K562 (cell line): ENCODE measurements at regions not wholly inside any gene's neighbourhood (a gene's known extent, or its start where the extent isn't known, plus 50 kb on each side); places are given as distances from the start of the nearest gene placed in this dataset.

ENCODE experiments used
- ATAC-seq: fragments of 200-7000 bp; cut with Tn5 transposase; 3 replicates; pipeline ENCODE4 v1.9.1; 2020; ENCODE audit warnings: moderate library complexity
- BruUV-seq: library from RNA; stranded (reverse); fragments of 400-500 nt; replicated peaks from 2 replicates; lab custom pipeline; 2021; lab: Mats Ljungman, UMichigan
- CTCF ChIA-PET: fragments of 300-600 bp; formaldehyde crosslinking; extraction: SDS; loops from one replicate; lab custom pipeline; 2021; ENCODE audit warnings: low intra/inter-chr PET ratio; lab: Yijun Ruan, JAX
- POLR2A ChIA-PET: fragments of 300-600, 350-650 bp; sonication (Branson Sonifier 250); formaldehyde crosslinking; extraction: SDS; loops from one replicate; lab custom pipeline; 2021; ENCODE audit warnings: antibody characterized with exemption, inconsistent platforms; lab: Yijun Ruan, JAX
- DNase-seq, 4 experiments: peaks; one replicate each; pipeline versions ENCODE4 v3.0.0 to v3.0.0-alpha.2; 2011 to 2018; ENCODE audit warnings: low spot score in 3 of 4, mixed read lengths in 3 of 4; ENCODE audit errors: extremely low read depth in 1 of 4
- FAIRE-seq: peaks from 2 replicates; lab custom pipeline; 2011; peaks lifted over from hg19 to GRCh38; lab: Jason Lieb, UNC
- H2AFZ ChIP-seq: 2 replicates; pipeline ENCODE4 v1.6.0; 2011; ENCODE audit warnings: low read depth, low read length, control low read depth, inconsistent platforms
- H3K27ac ChIP-seq: fragments of 200-600 bp; 3 replicates; pipeline ENCODE4 v1.8.0; 2011; ENCODE audit warnings: low read depth, mild to moderate bottlenecking, control low read depth, inconsistent platforms, low read length, moderate library complexity, mixed read lengths; ENCODE audit errors: extremely low read depth
- H3K27me3 ChIP-seq, 2 experiments: fragments of 300-600 bp in 1 of 2; 2 replicates in 1 of 2; 3 replicates in 1 of 2; pipeline versions ENCODE4 v1.6.0 to v1.8.0; 2011; ENCODE audit warnings: inconsistent platforms in 2 of 2, low read length in 2 of 2, mild to moderate bottlenecking in 1 of 2, mixed read lengths in 1 of 2, moderate library complexity in 1 of 2; ENCODE audit not compliant: control insufficient read depth in 2 of 2, insufficient read depth in 2 of 2
- H3K36me3 ChIP-seq: fragments of 300-600 bp; 3 replicates; pipeline ENCODE4 v1.8.0; 2011; ENCODE audit warnings: mild to moderate bottlenecking, low read length, inconsistent platforms; ENCODE audit not compliant: control insufficient read depth, insufficient read depth
- H3K4me1 ChIP-seq, 2 experiments: fragments of 200-600 bp in 1 of 2; replicated peaks in 1 of 2; 2 replicates in 1 of 2; 3 replicates in 1 of 2; pipeline versions ENCODE4 v1.5.1 to v1.8.0; 2011; ENCODE audit warnings: inconsistent platforms in 2 of 2, low read length in 2 of 2, mild to moderate bottlenecking in 1 of 2, mixed read lengths in 1 of 2, moderate library complexity in 1 of 2; ENCODE audit not compliant: control insufficient read depth in 2 of 2, insufficient read depth in 2 of 2
- H3K4me2 ChIP-seq: 2 replicates; pipeline ENCODE4 v1.6.1; 2011; ENCODE audit warnings: low read length, control low read depth, inconsistent platforms, mixed read lengths; ENCODE audit not compliant: insufficient read depth
- H3K4me3 ChIP-seq: fragments of 200-600 bp; sonication (generic), shearing (Covaris generic); 2 replicates; pipeline ENCODE4 v1.5.1; 2016; ENCODE audit warnings: control low read depth, inconsistent platforms
- H3K79me2 ChIP-seq: fragments of 200-600 bp; 3 replicates; pipeline ENCODE4 v1.8.0; 2011; ENCODE audit warnings: low read length, inconsistent platforms; ENCODE audit not compliant: control insufficient read depth, insufficient read depth
- H3K9ac ChIP-seq, 2 experiments: 2 replicates each; pipeline versions ENCODE4 v1.6.0 to v1.6.1; 2011; ENCODE audit warnings: low read depth in 2 of 2, low read length in 2 of 2, control low read depth in 1 of 2, inconsistent platforms in 1 of 2, mild to moderate bottlenecking in 1 of 2, mixed read lengths in 1 of 2; ENCODE audit not compliant: insufficient read depth in 1 of 2
- H3K9me1 ChIP-seq: one replicate; pipeline ENCODE4 v1.6.0; 2011; ENCODE audit warnings: inconsistent platforms, mild to moderate bottlenecking, low read length, moderate library complexity; ENCODE audit not compliant: control insufficient read depth, insufficient read depth
- H3K9me3 ChIP-seq: replicated peaks from 2 replicates; pipeline ENCODE4 v1.5.1; 2011; ENCODE audit warnings: low read depth, low read length, inconsistent platforms; ENCODE audit not compliant: control insufficient read depth, insufficient read depth
- H4K20me1 ChIP-seq: replicated peaks from 2 replicates; pipeline ENCODE4 v1.6.1; 2011; ENCODE audit warnings: low read length, inconsistent platforms, mixed read lengths; ENCODE audit not compliant: control insufficient read depth, insufficient read depth
- ESRRA ChIP-seq: fragments of 450-650 bp; IDR thresholded peaks from 2 replicates; pipeline ENCODE4 v1.6.1; 2014; ENCODE audit warnings: low read depth, mild to moderate bottlenecking, moderate library complexity, borderline replicate concordance
- HDAC2 ChIP-seq: fragments of 450-650 bp; IDR thresholded peaks from 2 replicates; pipeline ENCODE4 v1.6.1; 2016; ENCODE audit warnings: mild to moderate bottlenecking
- HDGF ChIP-seq: fragments of 450-650 bp; IDR thresholded peaks from 2 replicates; pipeline ENCODE4 v1.6.1; 2016
- KAT7 ChIP-seq: sonication (generic); formaldehyde crosslinking; IDR thresholded peaks from 2 replicates; pipeline ENCODE4 v1.8.0; 2022; ENCODE audit warnings: missing genetic modification reagents, mild to moderate bottlenecking, borderline replicate concordance
- LEF1 ChIP-seq: fragments of 450-650 bp; IDR thresholded peaks from 2 replicates; pipeline ENCODE4 v1.6.1; 2016; ENCODE audit warnings: mild to moderate bottlenecking
- MAZ ChIP-seq, 2 experiments: fragments of 450-650 bp in 1 of 2; sonication (generic) in 1 of 2; formaldehyde crosslinking; IDR thresholded peaks in 1 of 2; conservative IDR thresholded peaks in 1 of 2; 2 replicates each; pipeline versions ENCODE4 v1.4.0 to v1.5.0; 2020; ENCODE audit warnings: mild to moderate bottlenecking in 1 of 2, missing genetic modification reagents in 1 of 2
- MED1 ChIP-seq: sonication (generic); formaldehyde crosslinking; IDR thresholded peaks from 2 replicates; pipeline ENCODE4 v1.8.1; 2023; ENCODE audit warnings: missing genetic modification reagents, borderline replicate concordance
- MTA2 ChIP-seq: fragments of 450-650 bp; IDR thresholded peaks from 2 replicates; pipeline ENCODE4 v1.6.1; 2016; ENCODE audit warnings: low read depth
- NFATC3 ChIP-seq: fragments of 450-650 bp; IDR thresholded peaks from 2 replicates; pipeline ENCODE4 v1.6.1; 2017; ENCODE audit warnings: mild to moderate bottlenecking
- PTBP1 ChIP-seq: fragments of 200-400 bp; formaldehyde crosslinking; IDR thresholded peaks from 2 replicates; pipeline ENCODE4 v1.6.1; 2017; ENCODE audit warnings: low read depth, low read length
- TCF7 ChIP-seq: sonication (generic); IDR thresholded peaks from 2 replicates; pipeline ENCODE4 v1.6.1; 2016; ENCODE audit warnings: antibody characterized with exemption, borderline replicate concordance
- ZNF583 ChIP-seq: fragments of 250-450 bp; sonication (Bioruptor Pico); IDR thresholded peaks from 2 replicates; pipeline ENCODE4 v1.4.0; 2020
- WGBS: fragments of 100-300 bp; shearing (Covaris generic); methylation state at CpG from one replicate; pipeline ENCODE4 v1.1.6; 2016; ENCODE audit warnings: low coverage, mixed read lengths; ENCODE audit not compliant: insufficient coverage; ENCODE audit errors: missing lambda C conversion rate; 5-methylcytosine and 5-hydroxymethylcytosine counted together
- in situ Hi-C: fragments of 300-500 bp; cut with MboI; formaldehyde crosslinking; loops from 4 replicates; pipeline ENCODE4 v1.15.0; 2018; ENCODE audit warnings: inconsistent platforms, mixed read lengths
- intact Hi-C: fragments of 100-400 bp; cut with micrococcal nuclease; formaldehyde crosslinking; loops from 2 replicates; pipeline ENCODE4 v1.14.2; 2022
- TF ChIP-seq, protein P1 (sequence below), 3 experiments: fragments of 200-800 bp in 1 of 3; sonication (Bioruptor generic) in 1 of 3; sonication (generic) in 1 of 3; formaldehyde crosslinking in 1 of 3; IDR thresholded peaks; 2 replicates each; pipeline versions ENCODE4 v1.6.1 to v1.8.0; 2016 to 2022; ENCODE audit warnings: mild to moderate bottlenecking in 2 of 3, missing compliant biosample characterization in 2 of 3, missing genetic modification characterization in 2 of 3, missing genetic modification reagents in 1 of 3
- TF ChIP-seq, protein P2 (sequence below): fragments of 450-650 bp; IDR thresholded peaks from 2 replicates; pipeline ENCODE4 v1.6.1; 2017; ENCODE audit warnings: antibody characterized with exemption, mild to moderate bottlenecking
- TF ChIP-seq, protein P3 (sequence below), 2 experiments: fragments of 250-450 bp in 1 of 2; fragments of 450-650 bp in 1 of 2; sonication (Bioruptor Pico) in 1 of 2; IDR thresholded peaks; 2 replicates each; pipeline versions ENCODE4 v1.6.1 to v1.8.0; 2016 to 2021; ENCODE audit warnings: mild to moderate bottlenecking in 2 of 2, moderate library complexity in 2 of 2, missing compliant biosample characterization in 1 of 2, missing genetic modification characterization in 1 of 2

DNA sequence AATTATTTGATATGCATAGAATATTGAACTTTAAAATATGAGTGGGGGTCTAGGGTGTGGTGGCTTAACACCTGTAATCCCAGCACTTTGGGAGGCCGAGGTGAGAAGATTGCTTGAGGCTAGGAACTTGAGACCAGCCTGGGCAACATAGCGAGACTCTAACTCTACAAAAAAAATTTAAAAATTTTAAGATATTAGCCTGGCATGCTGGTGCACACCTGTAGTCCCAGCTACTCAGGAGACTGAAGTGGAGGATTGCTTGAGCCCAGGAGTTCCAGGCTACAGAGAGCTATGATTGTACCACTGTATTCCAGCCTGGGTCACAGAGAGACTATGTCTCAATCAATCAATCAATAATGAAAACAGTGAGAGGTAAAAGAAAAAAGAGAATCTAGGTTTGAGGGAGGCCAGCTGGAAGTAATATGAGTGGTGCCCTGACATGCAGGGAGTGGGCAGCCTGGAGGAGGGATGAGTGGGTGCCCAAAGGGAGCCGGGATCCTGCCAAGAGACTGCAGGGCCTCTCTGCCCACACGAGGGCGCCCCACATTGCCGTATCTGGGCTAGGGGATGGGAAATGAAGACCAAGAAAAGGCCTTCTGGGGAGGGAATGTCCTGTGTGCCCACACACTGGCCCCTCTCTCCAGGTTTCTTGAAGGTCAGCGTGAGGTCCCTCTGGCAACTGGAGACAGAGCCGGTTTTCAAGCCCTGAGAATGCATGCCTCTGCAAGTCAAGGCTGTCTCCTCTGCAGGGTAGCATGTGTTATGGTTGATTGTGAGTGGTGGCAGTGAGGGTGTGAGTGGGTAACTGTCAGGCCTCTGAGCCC, 93.9 kb upstream of the PPM1J start:
- in situ Hi-C loops (loop anchor here (5.0 to 10.0 kb wide), 3 partner anchors 92 to 233 kb away; partner anchors contain the start of gene PPM1J), intact Hi-C loops (loop anchor here (1.0 to 10.0 kb wide), 8 partner anchors 60 to 868 kb away; partner anchors contain the start of gene LRIG2)
- no peak for TF ChIP-seq KAT7
- no peak; the same call in 1 of the 2 replicates for TF ChIP-seq HDAC2
- TF ChIP-seq MTA2: no peak
- no peak for TF ChIP-seq LEF1
- TF ChIP-seq MAZ (CRISPR knock-in tag; conservative IDR thresholded peaks at IDR 0.05 in 1 of 2, IDR thresholded peaks at IDR 0.05 in 1 of 2): peak; percentile 42 to 72; a peak in 3 of 4 replicates
- TF ChIP-seq HDGF: peak; percentile 78; the same call in 1 of the 2 replicates
- TF ChIP-seq, protein P1, sequence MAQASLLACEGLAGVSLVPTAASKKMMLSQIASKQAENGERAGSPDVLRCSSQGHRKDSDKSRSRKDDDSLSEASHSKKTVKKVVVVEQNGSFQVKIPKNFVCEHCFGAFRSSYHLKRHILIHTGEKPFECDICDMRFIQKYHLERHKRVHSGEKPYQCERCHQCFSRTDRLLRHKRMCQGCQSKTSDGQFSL (CRISPR knock-in tag; IDR thresholded peaks at IDR 0.05): no peak
- TF ChIP-seq, protein P1 (tag; IDR thresholded peaks at IDR 0.05): no peak
- no peak for TF ChIP-seq PTBP1
- TF ChIP-seq NFATC3: no peak
- TF ChIP-seq MED1 (CRISPR knock-in tag): no peak
- TF ChIP-seq, protein P2, sequence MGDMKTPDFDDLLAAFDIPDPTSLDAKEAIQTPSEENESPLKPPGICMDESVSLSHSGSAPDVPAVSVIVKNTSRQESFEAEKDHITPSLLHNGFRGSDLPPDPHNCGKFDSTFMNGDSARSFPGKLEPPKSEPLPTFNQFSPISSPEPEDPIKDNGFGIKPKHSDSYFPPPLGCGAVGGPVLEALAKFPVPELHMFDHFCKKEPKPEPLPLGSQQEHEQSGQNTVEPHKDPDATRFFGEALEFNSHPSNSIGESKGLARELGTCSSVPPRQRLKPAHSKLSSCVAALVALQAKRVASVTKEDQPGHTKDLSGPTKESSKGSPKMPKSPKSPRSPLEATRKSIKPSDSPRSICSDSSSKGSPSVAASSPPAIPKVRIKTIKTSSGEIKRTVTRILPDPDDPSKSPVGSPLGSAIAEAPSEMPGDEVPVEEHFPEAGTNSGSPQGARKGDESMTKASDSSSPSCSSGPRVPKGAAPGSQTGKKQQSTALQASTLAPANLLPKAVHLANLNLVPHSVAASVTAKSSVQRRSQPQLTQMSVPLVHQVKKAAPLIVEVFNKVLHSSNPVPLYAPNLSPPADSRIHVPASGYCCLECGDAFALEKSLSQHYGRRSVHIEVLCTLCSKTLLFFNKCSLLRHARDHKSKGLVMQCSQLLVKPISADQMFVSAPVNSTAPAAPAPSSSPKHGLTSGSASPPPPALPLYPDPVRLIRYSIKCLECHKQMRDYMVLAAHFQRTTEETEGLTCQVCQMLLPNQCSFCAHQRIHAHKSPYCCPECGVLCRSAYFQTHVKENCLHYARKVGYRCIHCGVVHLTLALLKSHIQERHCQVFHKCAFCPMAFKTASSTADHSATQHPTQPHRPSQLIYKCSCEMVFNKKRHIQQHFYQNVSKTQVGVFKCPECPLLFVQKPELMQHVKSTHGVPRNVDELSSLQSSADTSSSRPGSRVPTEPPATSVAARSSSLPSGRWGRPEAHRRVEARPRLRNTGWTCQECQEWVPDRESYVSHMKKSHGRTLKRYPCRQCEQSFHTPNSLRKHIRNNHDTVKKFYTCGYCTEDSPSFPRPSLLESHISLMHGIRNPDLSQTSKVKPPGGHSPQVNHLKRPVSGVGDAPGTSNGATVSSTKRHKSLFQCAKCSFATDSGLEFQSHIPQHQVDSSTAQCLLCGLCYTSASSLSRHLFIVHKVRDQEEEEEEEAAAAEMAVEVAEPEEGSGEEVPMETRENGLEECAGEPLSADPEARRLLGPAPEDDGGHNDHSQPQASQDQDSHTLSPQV: peak; percentile 55; the same call in 1 of the 2 replicates
- 0 out of 2 replicates have a peak, but pooled peaks have one; percentile 46 for TF ChIP-seq ZNF583 (CRISPR knock-in tag)
- 0 out of 2 replicates have a peak, but pooled peaks have one; percentile 27 for TF ChIP-seq ESRRA
- TF ChIP-seq, protein P3, sequence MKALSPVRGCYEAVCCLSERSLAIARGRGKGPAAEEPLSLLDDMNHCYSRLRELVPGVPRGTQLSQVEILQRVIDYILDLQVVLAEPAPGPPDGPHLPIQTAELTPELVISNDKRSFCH (CRISPR knock-in tag; IDR thresholded peaks at IDR 0.05): no peak
- TF ChIP-seq, protein P3 (tag; IDR thresholded peaks at IDR 0.05): peak; percentile 67; the same call in 1 of the 2 replicates
- TF ChIP-seq TCF7: 0 out of 2 replicates have a peak, but pooled peaks have one; percentile 22

More for the DNA sequence above, 93.9 kb upstream of the PPM1J start:
- Histone ChIP-seq H3K79me2 (no peaks in the 10 kb centered on the region), H3K4me3 (no peak overlapping the region), H2AFZ (peak overlapping the region; percentile 67), H3K9me1 (no peaks in the 10 kb centered on the region), H3K27ac (no peak overlapping the region), H3K36me3 (no peaks in the 10 kb centered on the region), H3K9me3 (no peaks in the 10 kb centered on the region), H3K4me2 (no peak overlapping the region), H4K20me1 (no peaks in the 10 kb centered on the region), H3K4me1 (peaks cover 2 to 6% of the 10 kb centered on the region in 2 experiments; a peak in 3 of 5 replicates), H3K27me3 (peaks cover 19 to 20% of the 10 kb centered on the region in 2 experiments; a peak in 4 of 5 replicates), H3K9ac (no peak overlapping the region)
- no TSS peak for BruUV-seq
- ChIA-PET CTCF (interaction anchor here (0.6 to 2.8 kb wide), 5 partner anchors 61 to 264 kb away, joined by 3 to 7 read pairs (median 4); partner anchors contain the start of gene LRIG2), POLR2A (interaction anchor here (0.7 to 1.2 kb wide), 3 partner anchors 89 to 336 kb away, joined by 3 read pairs; partner anchors contain the start of gene SLC16A1)
- DNase-seq (peak; percentile 78 to 88 (median 82)), ATAC-seq (peak; percentile 97), FAIRE-seq (no peak)
- WGBS: 13% methylated on average over 8 of the region's 8 CpGs
